Transverse colon (tissue), 4 donors: ENCODE measurements at regions not wholly inside any gene's neighbourhood (a gene's known extent, or its start where the extent isn't known, plus 50 kb on each side); places are given as distances from the start of the nearest gene placed in this dataset.
"Not testable (repeated sequence)": the region's sequence is repeated elsewhere in the genome, so short reads cannot be mapped to it uniquely, and the experiment has no call there.

ENCODE experiments used
- DNase-seq: peaks from one replicate; pipeline ENCODE4 v3.0.0-alpha.2; 2019
- H3K27ac ChIP-seq, 4 donors: fragments of 200-600 bp; sonication (generic); 2 replicates each; pipeline ENCODE4 v1.5.1; 2016 to 2018; ENCODE audit warnings: inconsistent platforms in 4 of 4
- H3K27me3 ChIP-seq: fragments of 200-600 bp; sonication (generic); 2 replicates; pipeline ENCODE4 v1.5.1; 2017; ENCODE audit warnings: inconsistent platforms
- H3K36me3 ChIP-seq, 4 donors: fragments of 200-600 bp; sonication (generic); 2 replicates each; pipeline ENCODE4 v1.5.1; 2017 to 2019; ENCODE audit warnings: inconsistent platforms in 4 of 4
- H3K4me1 ChIP-seq, 4 donors: fragments of 200-600 bp; sonication (generic); 2 replicates each; pipeline ENCODE4 v1.5.1; 2017 to 2020; ENCODE audit warnings: inconsistent platforms in 4 of 4
- H3K4me3 ChIP-seq, 4 donors: fragments of 200-600 bp; sonication (generic); 1 replicate in 1 of 4; 2 replicates in 3 of 4; pipeline versions ENCODE4 v1.5.1 to v1.6.1; 2017 to 2019; ENCODE audit warnings: inconsistent platforms in 4 of 4
- H3K9me3 ChIP-seq, 2 donors: fragments of 200-600 bp; sonication (generic); 2 replicates each; pipeline ENCODE4 v1.5.1; 2017 to 2019; ENCODE audit warnings: inconsistent platforms in 2 of 2
- EP300 ChIP-seq: sonication (generic); formaldehyde crosslinking; IDR thresholded peaks from one replicate; pipeline ENCODE4 v1.6.1; 2017; ENCODE audit warnings: antibody characterized with exemption, low read depth
- POLR2A ChIP-seq: fragments of 450-650 bp; IDR thresholded peaks from one replicate; pipeline ENCODE4 v1.6.1; 2016; ENCODE audit warnings: antibody characterized with exemption, mild to moderate bottlenecking, moderate library complexity
- POLR2AphosphoS5 ChIP-seq, 3 donors: sonication (generic); formaldehyde crosslinking; IDR thresholded peaks; one replicate each; pipeline ENCODE4 v1.6.1; 2016; ENCODE audit warnings: antibody characterized with exemption in 3 of 3
- WGBS, 2 donors: methylation state at CpG; one replicate each; pipeline ENCODE4 v1.1.5; 2018; ENCODE audit warnings: low coverage in 1 of 2; 5-methylcytosine and 5-hydroxymethylcytosine counted together
- in situ Hi-C, 4 donors: fragments of 200-750 bp; cut with MboI; loops; one replicate each; pipeline versions ENCODE4 v1.15.0 to v1.15.1; 2017; ENCODE audit warnings: low sequenced_read_pairs in 3 of 4, low pct_ligation_motif_present in 1 of 4, low pct_unique_long_range_greater_than_20kb in 1 of 4
- intact Hi-C: fragments of 100-400 bp; cut with DNase I; formaldehyde crosslinking; loops from one replicate; pipeline ENCODE4 v1.15.1; 2023; ENCODE audit warnings: low total_unique reads
- TF ChIP-seq, protein P1 (sequence below), 5 experiments: fragments of 200-600 bp in 3 of 5; fragments of 450-650 bp in 2 of 5; sonication (generic) in 3 of 5; IDR thresholded peaks; 1 replicate in 2 of 5; 2 replicates in 3 of 5; pipeline ENCODE4 v1.5.1; 2016 to 2017; ENCODE audit warnings: antibody characterized with exemption in 5 of 5, inconsistent platforms in 3 of 5, mild to moderate bottlenecking in 2 of 5, moderate library complexity in 1 of 5

DNA sequence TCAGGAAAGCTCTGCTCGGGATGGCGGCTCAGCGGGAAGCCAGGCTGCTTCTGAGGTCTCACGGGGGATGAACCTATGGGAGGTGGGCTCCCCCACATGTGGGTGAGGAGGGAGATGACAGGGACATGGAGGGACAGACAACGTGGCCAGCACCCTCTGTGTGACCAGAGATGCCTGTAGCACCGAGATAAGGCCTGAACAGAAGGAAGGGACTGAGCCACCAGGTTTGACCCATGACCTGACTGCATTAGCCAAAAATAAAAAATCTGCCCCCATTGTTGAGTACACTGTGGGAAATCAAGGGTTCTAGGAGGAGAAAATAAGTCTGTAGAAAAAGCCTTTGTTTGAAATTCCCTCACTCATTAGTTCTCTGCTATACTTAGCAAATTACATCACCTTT is 105.7 kb downstream of the RNASET2 start:
- H3K27me3 ChIP-seq: no peaks in the 10 kb centered on the region
- in situ Hi-C loops: no loop called here
- no peak for DNase-seq
- peaks cover 0 to 5% of the 10 kb centered on the region in 2 donors for H3K9me3 ChIP-seq
- H3K27ac ChIP-seq: no peak overlapping the region
- H3K36me3 ChIP-seq: no peaks in the 10 kb centered on the region
- H3K4me1 ChIP-seq: no peaks in the 10 kb centered on the region
- 82 to 93% methylated on average over 3 to 6 of the region's 6 CpGs for WGBS, 2 donors
- TF ChIP-seq POLR2A: no peak
- TF ChIP-seq, protein P1, sequence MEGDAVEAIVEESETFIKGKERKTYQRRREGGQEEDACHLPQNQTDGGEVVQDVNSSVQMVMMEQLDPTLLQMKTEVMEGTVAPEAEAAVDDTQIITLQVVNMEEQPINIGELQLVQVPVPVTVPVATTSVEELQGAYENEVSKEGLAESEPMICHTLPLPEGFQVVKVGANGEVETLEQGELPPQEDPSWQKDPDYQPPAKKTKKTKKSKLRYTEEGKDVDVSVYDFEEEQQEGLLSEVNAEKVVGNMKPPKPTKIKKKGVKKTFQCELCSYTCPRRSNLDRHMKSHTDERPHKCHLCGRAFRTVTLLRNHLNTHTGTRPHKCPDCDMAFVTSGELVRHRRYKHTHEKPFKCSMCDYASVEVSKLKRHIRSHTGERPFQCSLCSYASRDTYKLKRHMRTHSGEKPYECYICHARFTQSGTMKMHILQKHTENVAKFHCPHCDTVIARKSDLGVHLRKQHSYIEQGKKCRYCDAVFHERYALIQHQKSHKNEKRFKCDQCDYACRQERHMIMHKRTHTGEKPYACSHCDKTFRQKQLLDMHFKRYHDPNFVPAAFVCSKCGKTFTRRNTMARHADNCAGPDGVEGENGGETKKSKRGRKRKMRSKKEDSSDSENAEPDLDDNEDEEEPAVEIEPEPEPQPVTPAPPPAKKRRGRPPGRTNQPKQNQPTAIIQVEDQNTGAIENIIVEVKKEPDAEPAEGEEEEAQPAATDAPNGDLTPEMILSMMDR (IDR thresholded peaks at IDR 0.05): no peak
- intact Hi-C loops: no loop called here
- H3K4me3 ChIP-seq: no peak overlapping the region

DNA sequence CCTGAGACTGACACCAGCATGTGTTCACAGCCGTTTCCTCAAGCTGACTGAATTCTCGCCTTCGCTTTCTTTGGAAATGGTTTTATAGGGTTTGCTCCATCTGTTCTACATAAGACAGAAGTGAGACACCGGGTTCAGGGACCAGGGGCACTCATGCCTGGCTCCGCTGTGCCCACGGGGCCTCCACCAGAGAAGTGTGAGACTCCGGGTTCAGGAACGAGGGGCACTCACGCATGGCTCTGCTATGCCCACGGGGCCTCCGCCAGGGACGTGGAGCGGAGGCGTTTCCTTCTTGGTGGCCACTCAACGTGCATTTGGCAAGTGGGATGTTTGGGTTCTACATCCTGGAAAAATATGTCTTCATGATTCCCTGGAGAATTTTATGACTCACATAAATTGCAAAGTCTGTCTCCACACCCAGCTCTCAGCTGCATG is 106.6 kb downstream of the RNASET2 start:
- Histone ChIP-seq H3K9me3 (peaks cover 0 to 5% of the 10 kb centered on the region in 2 donors), H3K4me3 (no peak overlapping the region), H3K36me3 (no peaks in the 10 kb centered on the region), H3K27me3 (no peaks in the 10 kb centered on the region), H3K4me1 (no peaks in the 10 kb centered on the region), H3K27ac (no peak overlapping the region)
- no peak for DNase-seq
- TF ChIP-seq EP300 (no peak), POLR2A (no peak), POLR2AphosphoS5 (IDR thresholded peaks at IDR 0.05) (no peak)
- TF ChIP-seq, protein P1 (IDR thresholded peaks at IDR 0.05): no peak
- intact Hi-C loops: no loop called here
- 60 to 84% methylated on average over 2 to 15 of the region's 15 CpGs for WGBS, 2 donors
- in situ Hi-C loops: no loop called here

DNA sequence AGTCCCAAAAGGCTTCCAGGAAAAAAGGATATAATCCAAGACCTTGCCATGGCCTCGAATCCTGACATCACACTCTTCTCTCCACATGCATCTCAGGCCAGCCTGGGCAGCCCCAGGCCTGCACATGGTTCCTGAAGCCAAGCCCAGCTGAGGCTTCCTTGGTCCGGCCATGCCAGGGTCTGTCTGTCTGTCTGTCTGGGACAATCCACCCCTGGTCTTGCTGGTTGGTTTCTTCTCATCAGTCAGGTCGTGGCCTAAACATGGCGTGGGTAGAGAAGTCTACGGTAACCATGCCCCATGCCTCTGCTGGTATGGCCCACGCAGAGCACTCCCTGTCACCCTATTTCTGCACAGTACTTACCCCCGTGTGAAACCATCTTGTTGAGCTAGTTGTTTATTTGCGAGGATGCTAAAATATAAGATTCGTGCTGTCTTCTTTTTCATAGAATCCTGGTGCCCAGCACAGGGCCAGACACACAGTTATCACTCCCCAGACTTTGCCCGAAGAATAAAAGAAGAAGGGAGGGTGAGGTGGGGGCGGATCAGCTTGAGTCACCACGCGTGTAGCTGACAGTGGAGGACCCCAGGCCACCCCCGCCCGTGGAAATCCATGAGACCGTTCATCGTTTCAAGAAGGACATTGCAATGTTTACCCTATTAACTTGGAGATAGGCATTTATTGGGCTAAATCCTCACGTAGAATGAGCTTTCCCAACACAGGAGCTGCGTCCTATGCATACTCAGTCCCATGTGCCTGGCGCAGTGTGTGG is 107.2 kb downstream of the RNASET2 start:
- DNase-seq: no peak
- WGBS, 2 donors: 91 to 93% methylated on average over 3 to 20 of the region's 20 CpGs
- TF ChIP-seq POLR2A: no peak
- TF ChIP-seq, protein P1 (IDR thresholded peaks at IDR 0.05): no peak
- TF ChIP-seq POLR2AphosphoS5 (IDR thresholded peaks at IDR 0.05): no peak
- no peak for TF ChIP-seq EP300
- H3K9me3 ChIP-seq: peaks cover 0 to 5% of the 10 kb centered on the region in 2 donors
- H3K4me3 ChIP-seq: no peak overlapping the region
- in situ Hi-C loops (no loop called here), intact Hi-C loops (no loop called here)
- no peaks in the 10 kb centered on the region for H3K27me3 ChIP-seq
- H3K36me3 ChIP-seq: no peaks in the 10 kb centered on the region
- H3K27ac ChIP-seq: no peak overlapping the region
- no peaks in the 10 kb centered on the region for H3K4me1 ChIP-seq

DNA sequence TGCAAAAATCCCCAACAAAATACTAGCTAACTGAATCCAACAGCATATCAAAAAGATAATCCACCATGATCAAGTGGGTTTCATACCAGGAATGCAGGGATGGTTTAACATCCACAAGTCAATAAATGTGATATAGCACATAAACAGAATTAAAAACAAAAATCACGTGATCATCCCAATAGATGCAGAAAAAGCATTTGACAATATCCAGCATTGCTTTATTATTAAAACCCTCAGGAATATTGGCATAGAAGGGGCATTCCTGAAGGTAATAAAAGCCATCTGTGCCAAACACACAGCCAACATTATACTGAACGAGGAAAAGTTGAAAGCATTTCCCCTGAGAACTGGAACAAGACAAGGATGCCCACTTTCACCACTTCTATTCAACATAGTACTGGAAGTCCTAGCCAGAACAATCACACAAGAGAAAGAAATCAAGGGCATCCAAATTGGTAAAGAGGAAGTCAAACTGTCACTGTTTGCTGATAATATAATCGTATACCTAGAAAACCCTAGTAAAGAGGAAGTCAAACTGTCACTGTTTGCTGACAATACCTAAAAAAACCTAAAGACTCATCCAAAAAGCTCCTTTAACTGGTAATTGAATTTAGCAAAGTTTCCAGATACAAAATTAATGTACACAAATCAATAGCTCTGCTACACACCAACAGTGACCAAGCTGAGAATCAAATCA is 109.8 kb downstream of the RNASET2 start:
- H3K9me3 ChIP-seq, DNase-seq, H3K27ac ChIP-seq, H3K4me3 ChIP-seq, H3K4me1 ChIP-seq, in situ Hi-C loops, H3K27me3 ChIP-seq, H3K36me3 ChIP-seq, intact Hi-C loops: not testable (repeated sequence)
- WGBS, 2 donors: 52 to 64% methylated on average over 3 of the region's 3 CpGs
